Mucosa of rectum (tissue), 2 donors: ENCODE measurements at regions not wholly inside any gene's neighbourhood (a gene's known extent, or its start where the extent isn't known, plus 50 kb on each side); places are given as distances from the start of the nearest gene placed in this dataset.

ENCODE experiments used
- H3K27ac ChIP-seq, 2 donors: one replicate each; pipeline ENCODE4 v1.7.0; 2013; ENCODE audit warnings: inconsistent platforms in 2 of 2, low read depth in 2 of 2, low read length in 2 of 2
- H3K27me3 ChIP-seq, 2 donors: one replicate each; pipeline ENCODE4 v1.7.0; 2013; ENCODE audit warnings: low read length in 2 of 2; ENCODE audit not compliant: control insufficient read depth in 2 of 2, insufficient read depth in 2 of 2
- H3K36me3 ChIP-seq, 2 donors: one replicate each; pipeline ENCODE4 v1.7.0; 2013; ENCODE audit warnings: low read length in 2 of 2; ENCODE audit not compliant: control insufficient read depth in 2 of 2, insufficient read depth in 2 of 2
- H3K4me1 ChIP-seq, 2 donors: one replicate each; pipeline ENCODE4 v1.7.0; 2013; ENCODE audit warnings: low read length in 2 of 2, mild to moderate bottlenecking in 1 of 2; ENCODE audit not compliant: control insufficient read depth in 2 of 2, insufficient read depth in 2 of 2
- H3K4me3 ChIP-seq, 2 donors: one replicate each; pipeline ENCODE4 v1.7.0; 2013; ENCODE audit warnings: low read length in 2 of 2
- H3K9ac ChIP-seq, 2 donors: one replicate each; pipeline ENCODE4 v1.7.0; 2013; ENCODE audit warnings: low read length in 2 of 2, low read depth in 1 of 2, mild to moderate bottlenecking in 1 of 2
- H3K9me3 ChIP-seq, 2 donors: one replicate each; pipeline ENCODE4 v1.7.0; 2013; ENCODE audit warnings: low read length in 2 of 2; ENCODE audit not compliant: control insufficient read depth in 2 of 2
- donor health status: healthy.
- donor health status: Normal muscosa, but diverticular disease.

- Histone ChIP-seq H3K27me3 (no peaks in the 10 kb centered on the region), H3K36me3 (no peaks in the 10 kb centered on the region), H3K9ac (no peak overlapping the region), H3K9me3 (no peaks in the 10 kb centered on the region), H3K27ac (no peak overlapping the region), H3K4me3 (no peak overlapping the region), H3K4me1 (no peaks in the 10 kb centered on the region)
These were observed 235.7 kb downstream of the CHD9NB start for GRCh38 chr16:52816993-52817392.

GRCh38 chr16:52812678-52813556 is 239.8 kb downstream of the CHD9NB start:
- no peaks in the 10 kb centered on the region for H3K36me3 ChIP-seq
- H3K4me3 ChIP-seq, result no peak overlapping the region
- no peak overlapping the region for H3K9ac ChIP-seq
- no peaks in the 10 kb centered on the region for H3K4me1 ChIP-seq
- no peaks in the 10 kb centered on the region for H3K27me3 ChIP-seq
- no peaks in the 10 kb centered on the region for H3K9me3 ChIP-seq
- no peak overlapping the region for H3K27ac ChIP-seq

- Histone ChIP-seq H3K4me1 (no peaks in the 10 kb centered on the region), H3K9me3 (no peaks in the 10 kb centered on the region), H3K4me3 (no peak overlapping the region), H3K9ac (no peak overlapping the region), H3K27ac (no peak overlapping the region), H3K36me3 (no peaks in the 10 kb centered on the region), H3K27me3 (no peaks in the 10 kb centered on the region)
These were observed 247.0 kb downstream of the CHD9NB start for GRCh38 chr16:52805559-52806168.

GRCh38 chr16:52800432-52800831 is 252.3 kb downstream of the CHD9NB start:
- H3K27me3 ChIP-seq, result no peaks in the 10 kb centered on the region
- no peaks in the 10 kb centered on the region for H3K36me3 ChIP-seq
- H3K9me3 ChIP-seq, result no peaks in the 10 kb centered on the region
- no peak overlapping the region for H3K4me3 ChIP-seq
- H3K4me1 ChIP-seq, result no peaks in the 10 kb centered on the region
- no peak overlapping the region for H3K9ac ChIP-seq
- no peak overlapping the region for H3K27ac ChIP-seq

GRCh38 chr16:52799149-52799548 is 252.2 kb upstream of the TOX3 start:
- Histone ChIP-seq H3K27ac (no peak overlapping the region), H3K9me3 (peaks cover 0 to 3% of the 10 kb centered on the region in 2 donors), H3K9ac (no peak overlapping the region), H3K4me3 (no peak overlapping the region), H3K36me3 (no peaks in the 10 kb centered on the region), H3K4me1 (no peaks in the 10 kb centered on the region), H3K27me3 (no peaks in the 10 kb centered on the region)

GRCh38 chr16:52787709-52788108 is 240.8 kb upstream of the TOX3 start:
- no peak overlapping the region for H3K4me3 ChIP-seq

GRCh38 chr16:52786091-52786490 is 239.1 kb upstream of the TOX3 start:
- Histone ChIP-seq H3K4me1 (peaks cover 0 to 6% of the 10 kb centered on the region in 2 donors), H3K4me3 (no peak overlapping the region), H3K27me3 (no peaks in the 10 kb centered on the region), H3K9me3 (no peaks in the 10 kb centered on the region), H3K9ac (no peak overlapping the region), H3K36me3 (no peaks in the 10 kb centered on the region), H3K27ac (no peak overlapping the region)

More at GRCh38 chr16:52787709-52788108, 240.8 kb upstream of the TOX3 start:
- no peaks in the 10 kb centered on the region for H3K27me3 ChIP-seq
- H3K4me1 ChIP-seq, result peaks cover 0 to 6% of the 10 kb centered on the region in 2 donors
- H3K9ac ChIP-seq, result no peak overlapping the region
- H3K27ac ChIP-seq, result no peak overlapping the region
- H3K9me3 ChIP-seq, result no peaks in the 10 kb centered on the region
- H3K36me3 ChIP-seq, result no peaks in the 10 kb centered on the region

GRCh38 chr16:52785653-52786052 is 238.7 kb upstream of the TOX3 start:
- H3K9me3 ChIP-seq, result no peaks in the 10 kb centered on the region
- H3K4me3 ChIP-seq, result no peak overlapping the region
- H3K27me3 ChIP-seq, result no peaks in the 10 kb centered on the region
- H3K36me3 ChIP-seq, result no peaks in the 10 kb centered on the region
- no peak overlapping the region for H3K27ac ChIP-seq
- H3K4me1 ChIP-seq, result peaks cover 0 to 6% of the 10 kb centered on the region in 2 donors
- H3K9ac ChIP-seq, result no peak overlapping the region

- Histone ChIP-seq H3K27ac (no peak overlapping the region), H3K36me3 (no peaks in the 10 kb centered on the region), H3K4me3 (no peak overlapping the region), H3K4me1 (peaks cover 0 to 6% of the 10 kb centered on the region in 2 donors), H3K9me3 (no peaks in the 10 kb centered on the region), H3K9ac (no peak overlapping the region), H3K27me3 (no peaks in the 10 kb centered on the region)
These were observed 236.7 kb upstream of the TOX3 start for GRCh38 chr16:52783616-52784015.

- Histone ChIP-seq H3K27ac (no peak overlapping the region), H3K27me3 (no peaks in the 10 kb centered on the region), H3K9me3 (no peaks in the 10 kb centered on the region), H3K36me3 (no peaks in the 10 kb centered on the region), H3K9ac (no peak overlapping the region), H3K4me1 (peaks cover 0 to 5% of the 10 kb centered on the region in 2 donors), H3K4me3 (no peak overlapping the region)
These were observed 234.2 kb upstream of the TOX3 start for GRCh38 chr16:52781005-52781630.
